HG03064 (cell line): ENCODE measurements at regions not wholly inside any gene's neighbourhood (a gene's known extent, or its start where the extent isn't known, plus 50 kb on each side); places are given as distances from the start of the nearest gene placed in this dataset.
"Not testable (repeated sequence)": the region's sequence is repeated elsewhere in the genome, so short reads cannot be mapped to it uniquely, and the experiment has no call there.

Source experiments
- ATAC-seq: cut with Tn5 transposase; IDR thresholded peaks from one replicate; pipeline ENCODE4 v1.9.1; 2021; ENCODE audit warnings: low read depth; ENCODE audit not compliant: unreplicated experiment

GRCh38 chr1:149228672-149229585, 125.6 kb upstream of the NBPF9 start:
- ATAC-seq: not testable (repeated sequence)

GRCh38 chr1:149229813-149230212, 126.5 kb upstream of the NBPF9 start:
- not testable (repeated sequence) for ATAC-seq

GRCh38 chr1:149234926-149235914, 131.9 kb upstream of the NBPF9 start:
- ATAC-seq: not testable (repeated sequence)

GRCh38 chr1:149237515-149237914, 134.2 kb upstream of the NBPF9 start:
- ATAC-seq: not testable (repeated sequence)

- not testable (repeated sequence) for ATAC-seq
Observed at GRCh38 chr1:149239897-149240508, 136.7 kb upstream of the NBPF9 start.

GRCh38 chr1:149240530-149240929, 137.2 kb upstream of the NBPF9 start:
- ATAC-seq: not testable (repeated sequence)

GRCh38 chr1:149241272-149241671, 137.9 kb upstream of the NBPF9 start:
- not testable (repeated sequence) for ATAC-seq

- ATAC-seq: not testable (repeated sequence)
Observed at GRCh38 chr1:149243572-149243971, 140.2 kb upstream of the NBPF9 start.

- ATAC-seq: not testable (repeated sequence)
Observed at GRCh38 chr1:149244621-149245020, 141.3 kb upstream of the NBPF9 start.

GRCh38 chr1:149246212-149246611, 142.9 kb upstream of the NBPF9 start:
- not testable (repeated sequence) for ATAC-seq

GRCh38 chr1:149248610-149249009, 145.3 kb upstream of the NBPF9 start:
- not testable (repeated sequence) for ATAC-seq

GRCh38 chr1:149249850-149250467, 146.6 kb upstream of the NBPF9 start:
- ATAC-seq: not testable (repeated sequence)

- ATAC-seq: not testable (repeated sequence)
Observed at GRCh38 chr1:149254894-149255847, 151.8 kb upstream of the NBPF9 start.

- not testable (repeated sequence) for ATAC-seq
Observed at GRCh38 chr1:149260284-149260683, 156.9 kb upstream of the NBPF9 start.

- ATAC-seq: not testable (repeated sequence)
Observed at GRCh38 chr1:149260736-149261340, 157.5 kb upstream of the NBPF9 start.

- not testable (repeated sequence) for ATAC-seq
Observed at GRCh38 chr1:149267287-149267686, 163.9 kb upstream of the NBPF9 start.

GRCh38 chr1:149269001-149269702, 165.8 kb upstream of the NBPF9 start:
- not testable (repeated sequence) for ATAC-seq

GRCh38 chr1:149269833-149270232, 166.5 kb upstream of the NBPF9 start:
- ATAC-seq: not testable (repeated sequence)
